Hepatocyte (in vitro differentiated cells): ENCODE measurements at regions not wholly inside any gene's neighbourhood (a gene's known extent, or its start where the extent isn't known, plus 50 kb on each side); places are given as distances from the start of the nearest gene placed in this dataset.

Experiments
- EZH2 ChIP-seq: fragments of 200-600 bp; sonication (generic); IDR thresholded peaks from 2 replicates; pipeline ENCODE4 v1.6.1; 2016; ENCODE audit warnings: antibody characterized with exemption, mild to moderate bottlenecking, borderline replicate concordance
- TF ChIP-seq, protein P1 (sequence below): fragments of 200-600 bp; sonication (generic); IDR thresholded peaks from 2 replicates; pipeline ENCODE4 v1.5.1; 2016; ENCODE audit warnings: antibody characterized with exemption, mild to moderate bottlenecking; ENCODE audit not compliant: poor library complexity

DNA sequence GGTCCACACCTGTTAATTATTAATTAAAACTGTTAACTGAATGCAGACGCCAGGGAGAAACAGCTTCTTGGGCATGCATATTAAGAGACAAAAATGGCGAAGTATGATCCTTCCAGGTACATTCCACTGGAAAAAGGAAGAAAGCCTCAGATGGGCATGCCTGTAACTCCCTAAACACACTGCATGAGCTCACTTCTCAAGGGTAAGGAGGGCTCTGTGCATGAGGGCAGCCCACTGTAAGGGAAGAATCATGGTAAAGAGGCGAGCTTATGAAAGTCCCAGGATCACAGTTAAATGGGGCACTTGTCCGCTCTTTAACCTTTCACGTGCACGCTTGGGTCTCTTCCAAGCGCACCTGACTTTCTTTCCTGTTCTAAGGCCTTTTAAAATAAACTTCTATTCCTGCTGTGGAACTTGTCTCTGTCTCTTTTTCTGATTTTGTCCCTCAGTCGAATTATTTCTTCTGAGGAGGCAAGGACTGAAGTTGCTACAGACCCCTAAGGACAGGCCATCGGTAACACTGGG, 321.7 kb downstream of the PPP1R2C start:
- TF ChIP-seq, protein P1, sequence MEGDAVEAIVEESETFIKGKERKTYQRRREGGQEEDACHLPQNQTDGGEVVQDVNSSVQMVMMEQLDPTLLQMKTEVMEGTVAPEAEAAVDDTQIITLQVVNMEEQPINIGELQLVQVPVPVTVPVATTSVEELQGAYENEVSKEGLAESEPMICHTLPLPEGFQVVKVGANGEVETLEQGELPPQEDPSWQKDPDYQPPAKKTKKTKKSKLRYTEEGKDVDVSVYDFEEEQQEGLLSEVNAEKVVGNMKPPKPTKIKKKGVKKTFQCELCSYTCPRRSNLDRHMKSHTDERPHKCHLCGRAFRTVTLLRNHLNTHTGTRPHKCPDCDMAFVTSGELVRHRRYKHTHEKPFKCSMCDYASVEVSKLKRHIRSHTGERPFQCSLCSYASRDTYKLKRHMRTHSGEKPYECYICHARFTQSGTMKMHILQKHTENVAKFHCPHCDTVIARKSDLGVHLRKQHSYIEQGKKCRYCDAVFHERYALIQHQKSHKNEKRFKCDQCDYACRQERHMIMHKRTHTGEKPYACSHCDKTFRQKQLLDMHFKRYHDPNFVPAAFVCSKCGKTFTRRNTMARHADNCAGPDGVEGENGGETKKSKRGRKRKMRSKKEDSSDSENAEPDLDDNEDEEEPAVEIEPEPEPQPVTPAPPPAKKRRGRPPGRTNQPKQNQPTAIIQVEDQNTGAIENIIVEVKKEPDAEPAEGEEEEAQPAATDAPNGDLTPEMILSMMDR = no peak
- TF ChIP-seq EZH2 = no peak
